ENCODE measurements at regions not wholly inside any gene's neighbourhood (a gene's known extent, or its start where the extent isn't known, plus 50 kb on each side); places are given as distances from the start of the nearest gene placed in this dataset. TPM values are rescaled to one million over a fixed set of nuclear protein-coding genes. Genes with fewer than 3 reads are reported as not detected.
"Not testable (repeated sequence)": the region's sequence is repeated elsewhere in the genome, so short reads cannot be mapped to it uniquely, and the experiment has no call there.

GRCh38 chr2:91685541-91685940, 2994.1 kb downstream of the RPIA start:
- H3K27ac ChIP-seq (ENCODE audit: low read depth in 1 of 2, low read length in 2 of 2); H3K4me3 Mint-ChIP-seq; H3K9me3 Mint-ChIP-seq; H2AFZ ChIP-seq (ENCODE audit: insufficient read depth, low read depth, low read length, poor library complexity, severe bottlenecking); H3K36me3 Mint-ChIP-seq; H3K79me2 ChIP-seq (ENCODE audit: insufficient read depth, low read length); H3K27me3 Mint-ChIP-seq (ENCODE audit: low read depth in 3 of 3); H3K27ac Mint-ChIP-seq; intact Hi-C loops (cut with micrococcal nuclease); H4K20me1 ChIP-seq (ENCODE audit: insufficient read depth, low read length); DNase-seq; H3K27me3 ChIP-seq (ENCODE audit: control insufficient read depth in 2 of 2, insufficient read depth in 2 of 2, low read length in 2 of 2); H3K4me3 ChIP-seq (replicated peaks in 1 of 3; ENCODE audit: low read depth in 2 of 3, low read length in 3 of 3); H3K36me3 ChIP-seq (replicated peaks in 1 of 2; ENCODE audit: control insufficient read depth in 1 of 2, insufficient read depth in 2 of 2, low read length in 2 of 2); H3K4me1 ChIP-seq (ENCODE audit: control insufficient read depth in 1 of 2, insufficient read depth in 2 of 2, low read length in 2 of 2); H3K4me1 Mint-ChIP-seq; H3K4me2 ChIP-seq (replicated peaks; ENCODE audit: extremely low read depth, low read length, poor library complexity, severe bottlenecking); H3K9ac ChIP-seq (ENCODE audit: insufficient read depth, low read length, poor library complexity, severe bottlenecking); H3K9me3 ChIP-seq (replicated peaks in 1 of 2; ENCODE audit: control insufficient read depth in 1 of 2, insufficient read depth in 1 of 2, low read length in 2 of 2): not testable (repeated sequence)
- WGBS (ENCODE audit: insufficient coverage): 32% methylated on average over 7 of the region's 36 CpGs

- H3K4me3 Mint-ChIP-seq; H3K27ac Mint-ChIP-seq; intact Hi-C loops (cut with micrococcal nuclease); H3K9me3 Mint-ChIP-seq; DNase-seq; H3K4me1 Mint-ChIP-seq; H3K27me3 ChIP-seq (ENCODE audit: control insufficient read depth in 2 of 2, insufficient read depth in 2 of 2, low read length in 2 of 2); H3K36me3 Mint-ChIP-seq; H3K4me1 ChIP-seq (ENCODE audit: control insufficient read depth in 1 of 2, insufficient read depth in 2 of 2, low read length in 2 of 2); H3K4me2 ChIP-seq (replicated peaks; ENCODE audit: extremely low read depth, low read length, poor library complexity, severe bottlenecking); H3K36me3 ChIP-seq (replicated peaks in 1 of 2; ENCODE audit: control insufficient read depth in 1 of 2, insufficient read depth in 2 of 2, low read length in 2 of 2); H3K27me3 Mint-ChIP-seq (ENCODE audit: low read depth in 3 of 3); H3K9me3 ChIP-seq (replicated peaks in 1 of 2; ENCODE audit: control insufficient read depth in 1 of 2, insufficient read depth in 1 of 2, low read length in 2 of 2); H2AFZ ChIP-seq (ENCODE audit: insufficient read depth, low read depth, low read length, poor library complexity, severe bottlenecking); H3K27ac ChIP-seq (ENCODE audit: low read depth in 1 of 2, low read length in 2 of 2); H3K79me2 ChIP-seq (ENCODE audit: insufficient read depth, low read length); H3K9ac ChIP-seq (ENCODE audit: insufficient read depth, low read length, poor library complexity, severe bottlenecking); H3K4me3 ChIP-seq (replicated peaks in 1 of 3; ENCODE audit: low read depth in 2 of 3, low read length in 3 of 3); H4K20me1 ChIP-seq (ENCODE audit: insufficient read depth, low read length): not testable (repeated sequence)
- WGBS (ENCODE audit: insufficient coverage): 13% methylated on average over 11 of the region's 42 CpGs
These were observed 2994.6 kb downstream of the RPIA start for GRCh38 chr2:91686046-91686445.

Small RNA genes lying in the stretch of these regions (small RNA-seq; reads per million reads assigned to genes)
- gene AC233266.1 (ENCODE audit: insufficient read length, low read depth): not detected
- gene RNA5SP100 (ENCODE audit: insufficient read length, low read depth): not detected
